ENCODE measurements at regions not wholly inside any gene's neighbourhood (a gene's known extent, or its start where the extent isn't known, plus 50 kb on each side); places are given as distances from the start of the nearest gene placed in this dataset.

DNA sequence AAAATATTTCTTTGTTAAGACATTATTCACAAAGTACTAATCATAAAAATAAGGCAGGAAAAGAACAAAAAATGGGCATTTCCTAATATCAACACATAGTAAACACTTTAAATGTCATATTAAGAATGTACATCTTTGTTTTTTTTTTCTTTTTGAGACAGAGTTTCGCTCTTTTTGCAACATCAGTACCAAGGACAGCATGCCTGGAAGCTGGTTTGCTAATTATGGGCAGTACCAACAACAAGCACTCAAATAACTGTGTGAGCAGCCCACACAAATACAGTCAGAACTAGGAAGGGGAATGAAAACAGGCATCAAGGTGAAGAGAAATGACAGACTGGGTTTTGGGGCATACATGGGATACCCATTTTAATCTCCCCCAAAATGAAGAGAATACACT lies 788.0 kb upstream of the SLITRK1 start:
- TF ChIP-seq, protein P1, sequence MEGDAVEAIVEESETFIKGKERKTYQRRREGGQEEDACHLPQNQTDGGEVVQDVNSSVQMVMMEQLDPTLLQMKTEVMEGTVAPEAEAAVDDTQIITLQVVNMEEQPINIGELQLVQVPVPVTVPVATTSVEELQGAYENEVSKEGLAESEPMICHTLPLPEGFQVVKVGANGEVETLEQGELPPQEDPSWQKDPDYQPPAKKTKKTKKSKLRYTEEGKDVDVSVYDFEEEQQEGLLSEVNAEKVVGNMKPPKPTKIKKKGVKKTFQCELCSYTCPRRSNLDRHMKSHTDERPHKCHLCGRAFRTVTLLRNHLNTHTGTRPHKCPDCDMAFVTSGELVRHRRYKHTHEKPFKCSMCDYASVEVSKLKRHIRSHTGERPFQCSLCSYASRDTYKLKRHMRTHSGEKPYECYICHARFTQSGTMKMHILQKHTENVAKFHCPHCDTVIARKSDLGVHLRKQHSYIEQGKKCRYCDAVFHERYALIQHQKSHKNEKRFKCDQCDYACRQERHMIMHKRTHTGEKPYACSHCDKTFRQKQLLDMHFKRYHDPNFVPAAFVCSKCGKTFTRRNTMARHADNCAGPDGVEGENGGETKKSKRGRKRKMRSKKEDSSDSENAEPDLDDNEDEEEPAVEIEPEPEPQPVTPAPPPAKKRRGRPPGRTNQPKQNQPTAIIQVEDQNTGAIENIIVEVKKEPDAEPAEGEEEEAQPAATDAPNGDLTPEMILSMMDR (conservative IDR thresholded peaks at IDR 0.05) = no peak
- no peak for TF ChIP-seq ZFX (IDR thresholded peaks at IDR 0.05)
